M059J (cell line): ENCODE measurements at regions not wholly inside any gene's neighbourhood (a gene's known extent, or its start where the extent isn't known, plus 50 kb on each side); places are given as distances from the start of the nearest gene placed in this dataset.
A peak's percentile ranks its signal among the peaks of the same experiment; 100 is the strongest.

Source experiments
- DNase-seq: peaks from one replicate; pipeline ENCODE4 v3.0.0-alpha.2; 2012; ENCODE audit warnings: low read depth

DNA sequence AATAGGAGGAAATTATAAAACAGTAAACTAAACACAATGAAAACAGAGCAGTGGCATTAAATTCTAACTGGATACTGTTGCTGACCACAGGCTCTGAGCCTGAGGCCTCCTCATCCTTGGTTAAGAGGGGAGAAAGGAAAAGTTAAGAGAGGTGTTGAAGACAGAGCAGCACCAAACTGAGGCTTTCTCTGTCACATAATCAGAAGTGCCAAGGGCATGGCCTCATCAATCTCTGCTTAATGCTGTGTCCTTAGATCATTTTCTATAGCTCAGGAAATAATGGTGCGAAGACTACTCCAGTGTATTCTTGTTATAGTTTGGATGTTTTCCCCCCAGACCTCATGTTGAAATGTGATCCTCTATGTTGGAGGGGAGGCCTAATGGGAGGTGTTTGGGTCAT lies 160.9 kb upstream of the SLC1A4 start:
- DNase-seq: no peak

DNA sequence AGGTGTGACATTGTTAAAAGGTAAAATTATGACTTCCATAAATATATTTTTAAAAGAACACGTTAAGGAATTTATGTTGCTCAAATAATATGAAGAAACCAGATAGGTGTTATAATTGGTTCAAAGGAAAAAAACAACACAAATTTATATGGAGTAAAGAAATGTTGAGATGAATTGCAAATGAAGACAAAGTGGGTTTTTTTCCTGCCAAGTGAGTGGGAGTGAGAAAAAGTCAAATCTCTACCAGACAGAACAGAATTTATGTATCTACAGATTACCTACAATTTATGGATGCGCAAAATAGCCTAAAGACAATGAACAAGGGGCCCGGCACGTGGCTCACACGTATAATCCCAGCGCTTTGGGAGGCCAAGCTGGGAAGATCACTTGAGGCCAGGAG lies 159.7 kb upstream of the SLC1A4 start:
- DNase-seq: no peak

DNA sequence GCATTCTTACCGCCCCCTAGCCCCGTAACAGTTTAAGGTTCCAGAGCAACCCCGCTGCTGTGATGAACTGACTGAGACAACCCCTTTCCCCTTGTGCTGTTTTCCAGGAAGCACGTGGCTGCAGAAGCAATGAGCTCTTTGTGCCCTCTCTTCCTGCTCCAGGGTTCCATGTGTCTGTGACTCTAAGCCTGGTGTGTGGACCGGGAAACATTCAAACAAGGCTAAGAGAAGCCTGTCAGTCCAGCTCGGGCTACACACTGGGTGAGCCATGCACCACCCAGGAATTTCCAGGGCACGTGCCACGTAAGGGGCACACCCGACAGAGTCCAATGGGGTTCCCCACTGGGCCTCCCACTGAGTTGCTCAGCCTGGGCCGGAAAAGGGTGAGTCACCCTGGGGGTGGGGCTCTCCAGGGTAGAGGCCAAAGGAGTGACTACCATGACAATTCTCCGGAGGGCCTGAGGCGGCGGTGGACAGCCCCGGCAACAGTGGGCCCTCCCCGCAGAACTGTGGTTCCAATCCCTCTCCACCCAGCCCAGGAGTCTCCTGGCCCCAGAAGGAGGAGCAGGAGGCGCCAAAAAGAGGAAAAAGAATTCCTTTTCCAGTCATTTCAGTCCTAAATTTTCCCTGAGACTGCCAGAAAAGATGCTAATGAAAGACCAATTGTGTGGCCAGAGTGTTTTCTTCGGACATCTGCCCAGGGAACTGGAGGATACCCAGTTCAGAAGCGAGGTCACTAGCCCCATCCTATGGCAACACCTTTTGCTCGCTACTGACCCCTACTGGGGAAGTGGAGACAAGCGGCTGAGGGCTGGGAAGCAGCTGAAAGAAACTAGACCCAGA lies 157.8 kb upstream of the SLC1A4 start:
- DNase-seq: peak; percentile 99

DNA sequence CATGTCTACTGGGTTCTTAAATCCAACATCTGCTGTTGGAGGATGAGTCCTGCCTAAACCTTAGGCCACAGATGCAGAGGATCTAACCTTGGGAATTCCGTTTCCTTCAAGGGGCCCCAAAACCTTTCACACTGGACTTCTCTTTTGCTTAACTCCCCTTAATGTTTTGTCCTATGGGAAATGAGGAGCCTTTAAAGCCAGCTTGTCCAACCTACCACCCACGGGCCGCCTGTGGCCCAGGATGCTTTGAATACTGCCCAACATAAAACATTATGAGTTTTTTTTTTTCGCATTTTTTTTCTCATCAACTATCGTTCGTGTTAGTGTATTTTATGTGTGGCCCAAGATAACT lies 157.2 kb upstream of the SLC1A4 start:
- no peak for DNase-seq

DNA sequence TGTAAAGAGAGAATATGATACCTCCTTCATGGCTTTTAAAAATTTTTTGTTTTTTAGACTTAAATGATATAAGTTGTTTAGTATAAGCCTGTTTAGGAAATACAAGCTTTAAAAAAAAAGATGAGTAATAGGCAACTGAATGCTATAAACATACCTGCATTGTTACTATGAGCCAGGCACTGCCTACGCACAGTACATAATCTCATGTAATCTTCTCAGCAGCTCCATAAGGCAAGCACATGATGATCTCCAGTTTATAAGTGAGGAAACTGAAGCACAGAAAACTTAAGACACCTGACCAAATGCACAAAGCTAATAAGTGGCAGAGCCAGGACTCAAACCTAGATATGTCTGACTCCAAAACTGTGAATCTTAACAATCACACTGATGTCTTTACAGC lies 156.3 kb upstream of the SLC1A4 start:
- DNase-seq: no peak

DNA sequence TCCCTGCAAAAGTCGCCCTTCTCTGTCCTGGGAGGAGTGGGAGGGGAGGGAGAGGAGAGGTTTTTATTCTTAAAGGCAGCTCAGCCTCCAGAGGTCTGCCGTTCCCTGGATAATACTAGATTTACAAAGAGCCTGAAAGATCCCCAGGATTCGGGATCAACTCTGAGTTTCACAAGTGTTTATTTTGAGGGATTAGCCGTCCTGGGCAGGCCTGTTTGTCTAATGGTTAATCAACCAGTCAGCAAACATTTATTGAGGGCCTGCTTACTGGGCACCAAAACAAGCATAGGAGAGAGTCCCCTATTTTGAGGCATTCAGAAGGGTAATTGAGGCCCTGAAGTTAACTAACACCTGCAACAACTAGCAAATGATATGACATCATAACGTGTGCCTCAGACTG lies 152.6 kb upstream of the SLC1A4 start:
- no peak for DNase-seq

DNA sequence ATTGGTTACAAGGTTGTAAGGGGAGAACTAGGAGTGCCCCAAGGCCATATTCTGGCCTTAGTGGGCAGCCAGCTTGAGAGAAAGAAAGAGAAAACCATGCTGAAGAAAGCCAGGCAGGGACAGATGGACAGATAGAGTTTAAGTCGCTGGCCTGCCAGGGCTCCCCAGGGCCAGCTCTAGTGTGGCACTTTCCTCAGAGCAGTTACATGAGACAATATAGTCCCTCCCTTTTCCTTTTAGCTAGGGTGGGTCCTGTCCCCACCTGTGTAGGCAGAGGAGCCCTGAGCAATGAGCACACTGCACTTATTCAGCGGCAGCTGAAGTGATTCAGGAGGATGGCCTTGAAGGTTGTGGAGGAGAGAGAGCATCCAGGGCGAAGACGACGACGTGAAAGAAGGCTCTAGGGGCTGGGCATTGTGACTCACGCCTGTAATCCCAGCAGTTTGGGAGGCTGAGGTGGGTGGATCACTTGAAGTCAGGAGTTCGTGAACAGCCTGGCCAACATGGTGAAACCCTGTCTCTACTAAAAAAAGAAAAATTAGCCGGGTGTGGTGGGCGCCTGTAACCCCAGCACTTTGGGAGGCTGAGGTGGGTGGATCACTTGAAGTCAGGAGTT lies 152.0 kb upstream of the SLC1A4 start:
- peak; percentile 86 for DNase-seq

DNA sequence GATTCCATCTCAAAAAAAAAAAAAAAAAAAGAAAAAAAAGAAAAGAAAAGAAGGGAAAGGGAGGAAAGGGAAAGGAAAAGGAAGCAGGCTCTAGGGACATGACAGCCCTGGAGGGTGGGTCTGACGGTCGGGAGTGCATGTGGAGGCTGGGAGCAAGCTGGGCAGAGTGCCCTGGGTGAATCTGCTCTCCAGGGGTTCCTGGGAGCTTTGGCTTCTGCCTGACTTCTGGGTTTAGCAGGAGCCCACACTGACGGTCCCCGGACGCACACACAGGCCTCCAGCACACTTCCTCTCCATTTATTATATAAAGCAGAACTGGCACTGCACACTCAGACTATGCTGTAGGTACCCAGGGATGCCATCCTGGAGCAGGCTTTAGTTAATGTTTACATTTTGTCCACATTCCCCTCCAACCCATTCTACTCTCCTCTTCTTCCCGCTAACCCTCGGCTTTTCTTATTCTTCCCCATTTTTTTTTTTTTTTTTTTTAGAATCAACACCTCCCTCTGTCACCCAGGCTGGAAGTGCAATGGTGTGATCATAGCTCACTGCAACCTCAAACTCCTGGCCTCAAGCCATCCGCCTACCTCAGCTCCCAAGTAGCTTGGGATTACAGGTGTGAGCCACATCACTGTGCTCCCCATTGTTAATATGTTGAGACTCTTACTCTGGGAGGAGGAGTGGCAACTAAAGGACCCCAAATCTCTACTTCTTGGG lies 151.1 kb upstream of the SLC1A4 start:
- peak; percentile 80 for DNase-seq

DNA sequence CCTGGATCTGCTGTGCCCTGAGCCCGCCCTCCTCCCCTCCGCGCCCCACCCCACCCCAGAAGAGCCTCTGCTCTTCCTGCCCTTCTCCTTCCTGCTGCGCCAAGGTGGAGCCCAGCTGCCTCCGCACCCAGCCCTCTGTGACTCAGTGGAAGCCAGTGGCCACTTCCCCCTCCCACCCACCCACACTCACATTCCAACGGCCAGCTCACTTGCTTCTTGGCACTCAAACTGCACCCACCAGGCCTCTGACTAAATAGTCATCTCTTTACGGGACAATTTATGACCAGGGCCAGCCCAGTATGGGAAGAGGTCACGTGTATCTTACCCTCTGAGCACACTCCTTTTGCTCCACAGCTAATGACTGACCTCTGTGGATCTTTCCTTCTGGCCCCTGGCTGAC lies 150.4 kb upstream of the SLC1A4 start:
- peak; percentile 97 for DNase-seq

DNA sequence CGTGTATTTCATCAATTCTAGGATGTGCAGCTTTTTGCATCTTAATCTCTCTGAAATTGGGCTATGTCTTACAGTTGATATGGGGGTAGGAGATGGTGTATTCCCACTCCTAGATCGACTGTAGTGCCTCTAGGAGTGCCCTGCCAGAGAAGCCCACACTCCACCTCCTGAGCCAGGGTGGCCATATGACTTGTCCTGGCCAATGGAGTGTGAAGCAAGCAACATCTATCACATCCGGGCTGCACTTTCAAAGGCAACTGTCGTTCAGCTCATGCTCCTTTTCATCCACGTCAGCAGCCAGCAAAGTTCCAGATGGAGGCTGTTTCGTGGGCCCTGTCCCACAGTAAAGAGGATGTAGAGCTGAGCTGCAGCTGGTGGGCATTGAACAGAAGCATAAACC lies 149.4 kb upstream of the SLC1A4 start:
- DNase-seq: no peak

DNA sequence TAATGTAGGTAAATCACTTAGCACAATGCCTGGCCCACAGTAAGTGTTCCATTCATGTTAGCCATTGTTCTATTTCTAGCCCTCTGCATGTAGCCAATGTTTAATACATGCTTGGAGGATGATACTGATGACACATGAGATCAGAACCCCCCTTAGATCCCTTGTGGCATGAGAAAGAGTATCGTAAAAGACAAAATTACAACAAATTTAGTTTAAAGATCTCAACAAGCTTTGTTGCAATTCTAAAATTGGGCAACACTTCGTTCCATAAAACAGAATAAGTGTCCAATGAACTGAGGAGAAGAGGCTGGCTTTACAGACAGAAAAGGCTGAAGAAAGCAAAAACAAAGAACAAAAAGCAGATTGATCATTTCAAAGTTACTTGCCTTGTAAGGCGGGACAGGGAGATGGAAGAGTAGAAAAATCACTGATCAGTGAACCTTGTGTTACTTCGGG lies 148.7 kb upstream of the SLC1A4 start:
- no peak for DNase-seq

DNA sequence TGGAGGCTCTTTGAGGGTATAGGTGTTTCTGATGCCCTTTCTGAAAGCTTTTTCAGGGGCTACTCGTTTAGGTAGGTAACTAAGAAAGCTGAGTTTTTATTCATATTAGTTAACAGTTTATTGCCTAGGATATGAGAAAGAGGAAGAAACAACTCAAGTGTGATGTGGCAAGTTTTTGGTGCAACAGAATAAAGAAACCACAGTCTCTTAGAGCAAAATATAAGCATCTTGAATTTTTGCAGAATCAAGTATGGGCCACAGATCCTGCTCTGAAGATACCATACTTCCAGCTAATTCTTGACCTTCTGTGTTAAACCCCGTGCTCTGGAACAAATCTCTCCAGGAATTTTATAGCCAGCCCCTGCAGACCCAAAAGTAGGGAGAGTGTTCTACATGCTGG lies 147.7 kb upstream of the SLC1A4 start:
- no peak for DNase-seq

DNA sequence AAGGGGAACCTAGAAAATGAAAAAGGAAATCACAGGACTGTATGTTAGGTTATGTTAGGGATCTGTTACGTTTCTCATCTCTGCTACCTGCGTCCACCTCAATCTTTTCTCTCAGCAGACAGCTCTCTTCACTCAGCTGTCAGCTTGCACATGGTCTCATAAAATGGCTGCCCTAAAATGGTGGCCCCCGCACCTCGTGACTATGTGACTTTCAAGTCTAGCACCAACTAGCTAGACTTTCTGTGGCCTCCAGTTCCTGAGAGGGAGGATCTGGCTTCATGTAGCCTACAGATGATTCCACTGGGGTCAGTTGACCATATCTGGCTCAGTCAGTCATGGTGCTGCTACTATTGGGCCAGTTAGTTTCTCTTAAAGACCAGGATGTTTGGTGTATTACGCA lies 147.2 kb upstream of the SLC1A4 start:
- DNase-seq: no peak

DNA sequence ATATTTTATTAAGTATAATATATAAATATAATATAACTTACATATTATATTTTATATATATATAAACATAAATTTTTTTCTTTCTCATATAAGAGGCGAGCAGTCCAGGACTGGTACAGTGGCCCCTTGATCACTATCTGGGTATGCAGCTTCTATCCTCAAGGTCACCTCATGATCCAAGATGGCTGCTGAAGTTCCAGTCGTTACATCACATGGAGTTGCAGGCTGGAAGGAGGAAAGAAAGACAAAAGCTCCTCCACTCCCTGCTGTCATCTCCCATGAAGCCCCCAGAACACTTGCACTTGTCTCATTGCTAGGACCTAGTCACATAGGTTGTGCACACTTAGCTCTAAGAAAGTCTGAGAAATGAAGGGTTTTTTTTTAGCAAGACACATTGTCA lies 145.1 kb upstream of the SLC1A4 start:
- DNase-seq: no peak

DNA sequence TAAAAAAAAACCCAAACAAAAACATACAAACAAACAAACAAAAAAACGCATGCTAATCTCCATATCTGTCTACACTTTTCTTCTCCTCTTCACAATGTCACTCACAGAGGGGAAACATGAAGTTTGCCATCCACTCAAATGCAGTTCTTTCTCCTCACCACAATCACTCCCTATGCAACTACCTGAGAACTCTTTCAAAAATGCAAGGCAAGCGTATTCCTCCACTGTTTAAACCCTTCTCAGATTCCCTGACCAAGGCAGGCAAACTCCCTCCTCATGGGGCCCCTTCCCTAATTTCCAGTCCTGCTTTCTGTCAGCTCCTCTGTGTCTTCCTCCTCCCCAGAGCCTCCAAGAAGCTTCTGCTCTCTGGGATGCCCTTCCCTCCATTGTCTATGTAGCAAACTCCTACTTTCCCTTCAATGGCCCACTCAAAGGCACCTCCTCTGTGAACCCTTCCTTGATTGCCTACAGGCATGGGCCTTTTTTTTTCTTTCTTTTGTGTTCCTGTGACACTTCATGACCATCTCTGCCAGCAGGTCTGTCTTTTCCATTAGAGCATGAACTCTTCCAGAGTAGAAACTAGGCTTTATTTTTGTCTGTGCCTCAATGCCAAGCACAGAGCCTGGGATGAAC lies 143.8 kb upstream of the SLC1A4 start:
- DNase-seq: no peak

DNA sequence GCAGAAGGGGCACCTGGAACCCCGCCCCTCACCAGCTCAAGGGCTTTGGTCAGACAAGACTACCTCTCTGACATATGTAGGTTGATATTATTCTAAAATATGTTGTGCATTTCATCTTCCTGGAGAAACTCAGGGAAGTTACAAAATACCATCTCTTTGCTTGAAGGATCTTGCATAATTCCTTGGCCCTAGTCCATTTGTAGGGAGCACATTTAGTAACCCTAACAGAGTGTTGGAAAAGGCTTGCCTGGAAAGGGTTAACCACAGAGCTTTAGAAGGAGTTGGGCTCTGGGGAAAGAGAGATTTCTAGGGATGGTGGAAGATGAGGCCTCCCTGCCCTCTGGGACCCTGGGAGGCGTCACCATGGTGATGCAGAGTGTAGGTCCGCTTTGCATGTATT lies 143.0 kb upstream of the SLC1A4 start:
- no peak for DNase-seq

DNA sequence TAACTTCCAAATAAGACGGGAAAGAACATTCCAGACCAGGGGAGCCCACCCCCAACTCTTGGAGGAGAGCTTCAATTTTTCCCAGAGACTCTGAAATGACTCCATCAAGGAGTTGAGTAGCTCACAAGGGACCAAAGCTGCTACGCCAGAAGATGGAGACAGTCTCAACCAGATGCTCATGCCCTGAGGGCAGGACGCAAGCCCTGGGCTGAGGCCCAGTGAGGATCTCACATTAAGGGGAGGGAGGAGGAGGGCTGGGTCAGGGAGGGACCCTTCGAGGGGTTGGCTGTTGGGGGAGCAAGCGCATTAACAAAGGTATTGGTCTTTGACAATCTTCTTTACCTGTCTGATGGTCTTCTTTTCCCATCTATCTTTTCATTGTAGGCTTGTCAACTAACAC lies 141.3 kb upstream of the SLC1A4 start:
- no peak for DNase-seq

DNA sequence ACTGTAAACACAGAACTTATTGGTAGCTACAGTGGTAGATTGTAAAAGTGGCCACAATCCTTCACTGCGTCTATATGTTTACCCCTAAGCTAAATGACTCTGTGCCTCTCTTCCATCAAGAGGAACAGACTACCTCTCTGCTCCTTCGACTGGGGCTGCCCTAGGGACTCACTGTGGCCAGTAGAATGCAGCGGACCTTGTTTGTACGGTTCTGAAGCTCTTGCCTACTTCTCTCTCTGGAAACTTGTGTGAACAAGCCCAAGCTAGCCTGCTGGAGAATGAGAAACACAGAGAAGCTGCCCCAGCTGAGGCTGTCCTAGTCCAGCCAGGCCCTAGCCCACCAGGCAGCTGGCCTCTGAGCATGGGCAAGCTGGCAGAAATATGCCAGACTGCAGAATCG lies 140.8 kb upstream of the SLC1A4 start:
- DNase-seq: no peak

DNA sequence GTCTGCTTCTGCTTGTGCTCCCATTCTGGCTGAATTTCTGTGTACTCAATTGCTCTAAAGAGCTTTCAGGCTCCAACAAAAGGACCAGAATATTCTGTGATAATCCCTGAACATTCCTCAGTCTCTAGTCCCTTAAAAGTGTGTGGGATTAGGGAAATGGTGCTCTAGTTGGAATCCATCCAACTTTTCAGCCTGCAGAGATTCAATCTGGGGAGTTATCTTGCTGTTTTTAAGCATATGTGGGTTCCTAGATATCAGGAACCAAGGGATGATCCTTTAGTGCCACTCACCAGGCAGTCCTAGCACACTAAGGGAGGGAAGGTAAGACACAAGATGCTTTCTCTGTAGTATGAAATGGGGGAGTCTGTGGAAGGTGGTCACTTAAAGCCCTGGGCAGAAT lies 140.3 kb upstream of the SLC1A4 start:
- no peak for DNase-seq

DNA sequence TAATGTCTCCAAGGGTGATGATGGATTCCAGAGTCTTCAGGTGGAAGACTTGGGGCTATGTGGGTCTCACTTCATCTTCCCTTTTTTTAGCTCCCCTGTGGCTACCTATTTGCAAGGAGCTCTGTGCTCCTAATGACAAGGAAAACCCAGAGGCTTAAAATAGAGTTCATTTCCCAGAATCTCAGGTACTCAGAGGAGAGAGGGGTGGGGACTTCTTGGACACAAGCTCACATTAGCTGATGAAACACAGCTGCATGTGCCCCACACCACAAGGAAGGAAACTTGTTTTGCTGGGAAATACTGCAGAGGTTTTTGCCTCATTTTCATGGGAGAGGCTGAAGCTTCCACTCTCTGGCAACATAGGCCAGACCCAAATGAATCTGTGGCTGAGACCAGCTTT lies 138.6 kb upstream of the SLC1A4 start:
- DNase-seq: no peak

DNA sequence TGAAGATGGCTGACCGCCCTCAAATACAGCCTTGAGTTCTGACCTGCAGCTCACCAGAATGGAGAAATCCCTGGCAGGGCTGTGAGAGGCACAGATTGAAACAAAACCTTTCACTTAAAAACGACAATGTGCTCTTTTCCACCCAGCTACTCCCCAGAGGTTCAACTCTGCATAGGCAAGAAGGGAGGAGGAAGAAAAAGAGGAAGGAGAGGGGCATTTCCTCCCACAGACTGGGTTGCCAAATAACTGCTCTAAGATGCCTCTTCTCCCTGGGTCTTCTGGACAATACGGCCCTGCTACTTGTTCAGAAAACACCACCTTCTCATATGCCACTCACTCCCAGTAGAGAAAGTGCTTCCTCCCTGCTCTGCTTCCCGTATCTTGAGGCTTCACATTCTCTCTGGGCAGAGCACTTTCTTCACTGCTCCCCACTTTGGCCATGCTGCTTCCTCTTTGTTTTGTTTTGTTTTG lies 136.4 kb upstream of the SLC1A4 start:
- no peak for DNase-seq

DNA sequence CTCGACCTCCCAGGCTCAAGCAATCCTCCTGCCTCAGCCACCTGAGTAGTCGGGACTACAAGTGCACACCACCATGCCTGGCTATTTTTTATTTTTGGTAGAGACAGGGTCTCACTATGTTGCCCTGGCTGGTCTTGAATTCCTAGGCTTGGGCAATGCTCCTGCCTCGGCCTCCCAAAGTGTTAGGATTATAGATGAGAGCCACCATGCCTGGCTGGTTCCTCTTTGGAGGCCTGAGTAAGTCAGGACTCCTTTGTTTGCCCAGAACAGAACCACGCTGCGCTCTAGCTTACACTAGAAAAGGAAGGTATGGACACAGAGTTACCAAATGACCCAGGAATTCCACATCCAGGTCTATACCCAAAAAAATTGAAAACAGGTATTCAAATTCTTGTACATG lies 135.9 kb upstream of the SLC1A4 start:
- DNase-seq: no peak

DNA sequence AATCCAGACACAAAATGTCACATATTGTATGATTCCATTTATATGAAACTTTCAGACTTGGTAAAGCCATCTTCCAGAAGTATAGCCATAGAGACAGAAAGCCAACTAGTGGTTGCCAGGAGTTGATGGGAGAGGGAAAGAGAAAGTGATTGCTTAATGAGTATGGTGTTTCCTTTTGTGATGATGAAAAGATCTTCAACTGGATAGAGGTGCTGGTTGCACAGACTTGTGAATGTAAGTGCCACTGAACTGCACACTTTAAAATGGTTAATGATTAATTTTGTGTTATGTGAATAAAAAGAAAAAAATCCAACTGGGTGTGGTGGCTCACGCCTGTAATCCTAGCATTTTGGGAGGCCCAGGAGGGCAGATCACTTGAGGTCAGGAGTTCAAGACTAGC lies 135.3 kb upstream of the SLC1A4 start:
- DNase-seq: no peak
